Aorta (tissue), 5 donors: ENCODE measurements at regions not wholly inside any gene's neighbourhood (a gene's known extent, or its start where the extent isn't known, plus 50 kb on each side); places are given as distances from the start of the nearest gene placed in this dataset.

Experiments used
- ATAC-seq: fragments of 200-7000 bp; cut with Tn5 transposase; one replicate; pipeline ENCODE4 v1.9.1; 2022; ENCODE audit warnings: moderate library complexity; ENCODE audit not compliant: low FRiP score
- DNase-seq, 2 donors: peaks; one replicate each; pipeline ENCODE4 v3.0.0-alpha.2; 2020
- H3K27ac ChIP-seq, 2 donors: one replicate each; pipeline ENCODE4 v1.5.1; 2013; ENCODE audit warnings: low read length in 2 of 2, mild to moderate bottlenecking in 2 of 2, moderate library complexity in 2 of 2, control low read depth in 1 of 2, inconsistent platforms in 1 of 2, low read depth in 1 of 2
- H3K27me3 ChIP-seq, 2 donors: one replicate each; pipeline ENCODE4 v1.6.1; 2013; ENCODE audit warnings: control low read depth in 1 of 2, low read length in 1 of 2, mild to moderate bottlenecking in 1 of 2, moderate library complexity in 1 of 2; ENCODE audit not compliant: insufficient read depth in 2 of 2, control insufficient read depth in 1 of 2
- H3K36me3 ChIP-seq, 2 donors: one replicate each; pipeline ENCODE4 v1.6.1; 2013; ENCODE audit warnings: control low read depth in 1 of 2, low read length in 1 of 2, mild to moderate bottlenecking in 1 of 2; ENCODE audit not compliant: insufficient read depth in 2 of 2, control insufficient read depth in 1 of 2
- H3K4me1 ChIP-seq, 2 donors: one replicate each; pipeline ENCODE4 v1.6.1; 2013; ENCODE audit warnings: low read length in 2 of 2, control low read depth in 1 of 2, mild to moderate bottlenecking in 1 of 2, moderate library complexity in 1 of 2; ENCODE audit not compliant: insufficient read depth in 2 of 2, control insufficient read depth in 1 of 2
- H3K4me3 ChIP-seq, 2 donors: one replicate each; pipeline ENCODE4 v1.5.1; 2013; ENCODE audit warnings: low read length in 2 of 2, control low read depth in 1 of 2, mild to moderate bottlenecking in 1 of 2
- H3K9me3 ChIP-seq: one replicate; pipeline ENCODE4 v1.6.1; 2013; ENCODE audit warnings: mild to moderate bottlenecking, low read length; ENCODE audit not compliant: control insufficient read depth
- WGBS, 2 donors: extraction: QIAGEN DNeasy Blood & Tissue Kit; methylation state at CpG; one replicate each; pipeline ENCODE4 v1.1.7; 2013; 5-methylcytosine and 5-hydroxymethylcytosine counted together
- intact Hi-C, 2 donors: fragments of 100-400 bp; cut with DNase I; formaldehyde crosslinking; loops; one replicate each; pipeline versions ENCODE4 v1.14.2 to v1.15.0; 2022
- donor health status: healthy with polysubstance abuse.
- donor health status: Bipolar disorder and iron deficiency.
- donor health status: DM: no; HTN: no; CAD: no.
- donor health status: DM: no; HTN: no; CAD: no.
- donor health status: DM: yes; HTN: yes; CAD: no.

GRCh38 chr1:94310570-94311270, 73.3 kb upstream of the ARHGAP29 start:
- Histone ChIP-seq H3K4me1 (peaks cover 0 to 3% of the 10 kb centered on the region in 2 donors), H3K4me3 (no peak overlapping the region), H3K27me3 (no peaks in the 10 kb centered on the region), H3K36me3 (no peaks in the 10 kb centered on the region), H3K27ac (no peak overlapping the region), H3K9me3 (no peaks in the 10 kb centered on the region)
- no peak for DNase-seq
- WGBS, 2 donors, result 92 to 94% methylated on average over 3 of the region's 3 CpGs
- intact Hi-C loops, result no loop called here
- no peak for ATAC-seq

GRCh38 chr1:94309829-94310569, 72.6 kb upstream of the ARHGAP29 start:
- intact Hi-C loops, result no loop called here
- 88 to 96% methylated on average over 9 of the region's 9 CpGs for WGBS, 2 donors
- Histone ChIP-seq H3K4me1 (peaks cover 5 to 7% of the 10 kb centered on the region in 2 donors), H3K4me3 (no peak overlapping the region), H3K27me3 (no peaks in the 10 kb centered on the region), H3K27ac (no peak overlapping the region), H3K36me3 (no peaks in the 10 kb centered on the region), H3K9me3 (no peaks in the 10 kb centered on the region)
- ATAC-seq (no peak), DNase-seq (no peak)

GRCh38 chr1:94309216-94309615, 71.8 kb upstream of the ARHGAP29 start:
- ATAC-seq (no peak), DNase-seq (no peak)
- H3K4me3 ChIP-seq, result no peak overlapping the region
- H3K27ac ChIP-seq, result no peak overlapping the region
- WGBS, 2 donors, result 68 to 75% methylated on average over 4 of the region's 4 CpGs
- H3K36me3 ChIP-seq, result no peaks in the 10 kb centered on the region
- peaks cover 7 to 10% of the 10 kb centered on the region in 2 donors for H3K4me1 ChIP-seq
- intact Hi-C loops, result no loop called here
- no peaks in the 10 kb centered on the region for H3K27me3 ChIP-seq
- H3K9me3 ChIP-seq, result no peaks in the 10 kb centered on the region

DNA sequence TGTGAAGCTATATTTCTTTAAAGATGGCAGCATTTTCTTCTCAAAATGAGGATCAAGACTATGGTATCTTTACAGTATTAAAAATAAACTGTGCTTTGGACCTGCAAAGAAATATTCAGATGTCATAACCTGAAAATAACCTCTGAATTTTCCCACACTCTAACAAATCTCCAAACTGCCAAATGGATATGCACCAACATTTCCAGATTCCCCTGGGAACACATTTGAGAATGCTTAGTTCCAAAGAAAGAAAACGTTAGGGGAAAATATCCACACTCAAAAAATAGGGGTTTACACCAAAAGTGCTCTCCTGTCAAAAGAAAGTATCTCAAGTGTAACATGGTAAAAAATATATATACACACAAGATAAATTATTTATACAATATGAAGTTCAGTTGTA, 69.1 kb upstream of the ARHGAP29 start:
- no peak for ATAC-seq
- H3K4me3 ChIP-seq, result no peak overlapping the region
- 5 to 7% methylated on average over 1 of the region's 1 CpG for WGBS, 2 donors
- no peaks in the 10 kb centered on the region for H3K27me3 ChIP-seq
- no peak overlapping the region for H3K27ac ChIP-seq
- intact Hi-C loops, result no loop called here
- H3K4me1 ChIP-seq, result peaks cover 7 to 10% of the 10 kb centered on the region in 2 donors
- no peaks in the 10 kb centered on the region for H3K36me3 ChIP-seq
- H3K9me3 ChIP-seq, result no peaks in the 10 kb centered on the region
- no peak for DNase-seq

DNA sequence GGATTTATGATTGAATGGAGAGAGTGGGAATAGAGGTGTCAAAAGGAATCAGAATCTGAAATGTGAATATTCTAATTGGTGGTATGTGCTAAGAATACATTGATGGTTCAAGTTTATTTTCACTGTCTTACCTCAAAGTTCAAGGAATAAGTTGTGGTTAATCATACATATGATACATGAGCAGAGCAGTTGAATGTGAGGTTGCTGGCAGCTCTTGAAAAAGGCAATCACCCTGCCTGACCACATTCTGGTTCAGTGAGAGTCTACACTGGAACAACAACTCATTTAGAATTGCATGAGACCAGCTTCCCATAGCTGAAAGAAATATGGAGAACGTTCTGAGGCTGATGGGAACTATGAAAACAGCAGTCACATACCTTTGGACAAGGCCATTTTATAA, 68.3 kb upstream of the ARHGAP29 start:
- DNase-seq (no peak), ATAC-seq (no peak)
- H3K36me3 ChIP-seq, result no peaks in the 10 kb centered on the region
- intact Hi-C loops, result no loop called here
- no peak overlapping the region for H3K4me3 ChIP-seq
- WGBS, 2 donors, result 22 to 51% methylated on average over 1 of the region's 1 CpG
- H3K4me1 ChIP-seq, result peaks cover 7 to 10% of the 10 kb centered on the region in 2 donors
- no peaks in the 10 kb centered on the region for H3K9me3 ChIP-seq
- no peak overlapping the region for H3K27ac ChIP-seq
- H3K27me3 ChIP-seq, result no peaks in the 10 kb centered on the region

- no peak for ATAC-seq
- peaks cover 7 to 10% of the 10 kb centered on the region in 2 donors for H3K4me1 ChIP-seq
- WGBS, 2 donors, result 81 to 91% methylated on average over 1 of the region's 1 CpG
These were observed 67.2 kb upstream of the ARHGAP29 start for GRCh38 chr1:94304553-94304952.

GRCh38 chr1:94303005-94303404, 65.6 kb upstream of the ARHGAP29 start:
- Histone ChIP-seq H3K4me3 (no peak overlapping the region), H3K9me3 (no peaks in the 10 kb centered on the region), H3K36me3 (no peaks in the 10 kb centered on the region), H3K27ac (no peak overlapping the region), H3K27me3 (no peaks in the 10 kb centered on the region), H3K4me1 (peaks cover 6 to 10% of the 10 kb centered on the region in 2 donors)
- ATAC-seq, result no peak
- no peak for DNase-seq
- intact Hi-C loops, result no loop called here
- WGBS, 2 donors, result 28 to 56% methylated on average over 1 of the region's 1 CpG

More at GRCh38 chr1:94304553-94304952, 67.2 kb upstream of the ARHGAP29 start:
- Histone ChIP-seq H3K4me3 (no peak overlapping the region), H3K27ac (no peak overlapping the region), H3K27me3 (no peaks in the 10 kb centered on the region), H3K36me3 (no peaks in the 10 kb centered on the region), H3K9me3 (no peaks in the 10 kb centered on the region)
- DNase-seq, result no peak
- intact Hi-C loops, result no loop called here

DNA sequence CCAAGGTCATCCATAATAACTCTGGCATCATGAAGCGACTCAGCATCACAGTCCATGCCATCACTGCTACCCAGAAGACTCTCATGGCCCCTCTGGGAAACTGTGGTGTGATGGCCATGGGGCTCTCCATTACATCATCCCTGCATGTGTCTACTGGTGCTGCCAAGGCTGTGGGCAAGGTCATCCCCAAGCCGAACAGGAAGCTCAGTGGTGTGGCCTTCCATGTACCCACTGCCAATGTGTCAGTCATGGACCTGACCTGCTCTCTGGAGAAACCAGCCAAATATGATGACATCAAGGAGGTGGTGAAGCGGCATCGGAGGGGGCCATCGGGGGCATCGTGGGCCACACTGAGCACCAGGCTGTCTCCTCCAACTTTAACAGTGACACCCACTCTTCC, 65.1 kb upstream of the ARHGAP29 start:
- Histone ChIP-seq H3K36me3 (no peaks in the 10 kb centered on the region), H3K4me1 (peaks cover 4 to 10% of the 10 kb centered on the region in 2 donors), H3K4me3 (no peak overlapping the region), H3K27ac (no peak overlapping the region), H3K9me3 (no peaks in the 10 kb centered on the region), H3K27me3 (no peaks in the 10 kb centered on the region)
- DNase-seq (no peak), ATAC-seq (no peak)
- 92 to 94% methylated on average over 6 of the region's 6 CpGs for WGBS, 2 donors
- intact Hi-C loops, result no loop called here

- intact Hi-C loops, result no loop called here
- DNase-seq (no peak), ATAC-seq (no peak)
- WGBS, 2 donors, result 80 to 83% methylated on average over 5 of the region's 5 CpGs
- peaks cover 4 to 10% of the 10 kb centered on the region in 2 donors for H3K4me1 ChIP-seq
- no peaks in the 10 kb centered on the region for H3K36me3 ChIP-seq
- no peak overlapping the region for H3K27ac ChIP-seq
- no peak overlapping the region for H3K4me3 ChIP-seq
- no peaks in the 10 kb centered on the region for H3K27me3 ChIP-seq
- H3K9me3 ChIP-seq, result no peaks in the 10 kb centered on the region
These were observed 63.8 kb upstream of the ARHGAP29 start for GRCh38 chr1:94301186-94301585.
